ENCODE measurements at regions not wholly inside any gene's neighbourhood (a gene's known extent, or its start where the extent isn't known, plus 50 kb on each side); places are given as distances from the start of the nearest gene placed in this dataset.

DNA sequence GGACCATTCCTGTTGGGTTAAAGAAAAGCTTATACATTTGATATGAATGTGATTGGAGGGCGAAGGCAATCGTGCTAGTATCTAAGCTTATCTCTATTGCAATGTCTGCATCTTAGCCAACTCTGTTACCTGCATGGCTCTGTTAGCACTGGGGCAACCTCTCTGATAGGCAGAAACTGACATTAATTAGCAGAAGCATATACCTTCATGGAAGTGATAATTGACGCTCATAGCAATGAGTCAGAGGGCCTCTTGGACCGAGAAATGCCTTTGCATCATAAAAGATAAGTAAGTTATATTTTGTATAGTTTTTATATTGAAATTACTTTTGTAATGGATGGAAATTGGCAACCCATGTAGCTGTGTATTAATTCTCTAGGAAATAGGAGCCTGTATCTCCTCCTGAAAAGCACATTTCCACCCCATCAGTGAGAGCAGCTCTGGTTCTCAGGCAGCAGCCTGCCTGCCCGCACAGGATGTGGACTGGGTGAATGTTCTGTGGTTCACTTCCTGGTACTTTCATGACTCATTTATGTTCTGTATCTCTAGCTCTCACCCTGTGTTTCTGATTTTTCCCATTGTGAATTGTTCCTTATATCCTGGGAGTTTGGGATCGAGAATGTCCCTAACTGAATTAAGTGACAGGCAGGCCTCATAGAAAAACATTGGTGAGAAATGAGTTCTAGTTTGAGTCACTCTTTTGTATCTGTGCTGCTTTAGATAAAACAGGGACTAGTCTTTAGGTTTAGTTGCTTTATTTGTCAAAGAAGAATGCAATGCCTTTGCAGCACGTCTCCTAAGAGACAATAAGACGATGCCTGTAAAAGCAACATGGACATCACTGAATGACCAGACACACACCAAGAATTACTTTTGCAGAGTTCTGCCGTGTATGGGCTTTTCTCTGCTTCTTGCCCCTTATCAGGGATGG is 344.9 kb downstream of the DCDC2C start:
- DNase-seq (ENCODE audit: low read depth), result no peak
- TF ChIP-seq, protein P1, sequence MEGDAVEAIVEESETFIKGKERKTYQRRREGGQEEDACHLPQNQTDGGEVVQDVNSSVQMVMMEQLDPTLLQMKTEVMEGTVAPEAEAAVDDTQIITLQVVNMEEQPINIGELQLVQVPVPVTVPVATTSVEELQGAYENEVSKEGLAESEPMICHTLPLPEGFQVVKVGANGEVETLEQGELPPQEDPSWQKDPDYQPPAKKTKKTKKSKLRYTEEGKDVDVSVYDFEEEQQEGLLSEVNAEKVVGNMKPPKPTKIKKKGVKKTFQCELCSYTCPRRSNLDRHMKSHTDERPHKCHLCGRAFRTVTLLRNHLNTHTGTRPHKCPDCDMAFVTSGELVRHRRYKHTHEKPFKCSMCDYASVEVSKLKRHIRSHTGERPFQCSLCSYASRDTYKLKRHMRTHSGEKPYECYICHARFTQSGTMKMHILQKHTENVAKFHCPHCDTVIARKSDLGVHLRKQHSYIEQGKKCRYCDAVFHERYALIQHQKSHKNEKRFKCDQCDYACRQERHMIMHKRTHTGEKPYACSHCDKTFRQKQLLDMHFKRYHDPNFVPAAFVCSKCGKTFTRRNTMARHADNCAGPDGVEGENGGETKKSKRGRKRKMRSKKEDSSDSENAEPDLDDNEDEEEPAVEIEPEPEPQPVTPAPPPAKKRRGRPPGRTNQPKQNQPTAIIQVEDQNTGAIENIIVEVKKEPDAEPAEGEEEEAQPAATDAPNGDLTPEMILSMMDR (IDR thresholded peaks at IDR 0.05; ENCODE audit: insufficient read depth, low read length), result no peak
- no peak overlapping the region for H3K4me3 ChIP-seq (ENCODE audit: low read depth, low read length)

DNA sequence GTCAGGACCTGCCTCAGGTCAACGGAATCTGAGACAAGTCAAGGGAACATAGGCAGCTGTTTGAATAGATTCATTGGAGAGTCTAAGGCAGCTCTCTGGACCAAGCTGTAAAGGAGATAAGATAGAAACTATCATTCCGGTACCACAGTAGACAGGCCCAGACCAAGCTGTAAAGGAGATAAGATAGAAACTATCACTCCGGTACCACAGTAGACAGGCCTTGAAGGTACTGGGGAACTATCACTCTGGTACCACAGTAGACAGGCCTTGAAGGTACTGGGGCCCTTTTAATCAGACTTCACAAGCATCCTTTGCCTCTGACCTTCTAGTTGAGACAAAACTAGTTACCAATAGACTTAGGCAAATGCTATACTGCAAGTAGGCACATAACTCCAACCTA is 346.1 kb downstream of the DCDC2C start:
- DNase-seq (ENCODE audit: low read depth), result no peak
- H3K4me3 ChIP-seq (ENCODE audit: low read depth, low read length), result no peak overlapping the region
- TF ChIP-seq, protein P1 (IDR thresholded peaks at IDR 0.05; ENCODE audit: insufficient read depth, low read length), result no peak

DNA sequence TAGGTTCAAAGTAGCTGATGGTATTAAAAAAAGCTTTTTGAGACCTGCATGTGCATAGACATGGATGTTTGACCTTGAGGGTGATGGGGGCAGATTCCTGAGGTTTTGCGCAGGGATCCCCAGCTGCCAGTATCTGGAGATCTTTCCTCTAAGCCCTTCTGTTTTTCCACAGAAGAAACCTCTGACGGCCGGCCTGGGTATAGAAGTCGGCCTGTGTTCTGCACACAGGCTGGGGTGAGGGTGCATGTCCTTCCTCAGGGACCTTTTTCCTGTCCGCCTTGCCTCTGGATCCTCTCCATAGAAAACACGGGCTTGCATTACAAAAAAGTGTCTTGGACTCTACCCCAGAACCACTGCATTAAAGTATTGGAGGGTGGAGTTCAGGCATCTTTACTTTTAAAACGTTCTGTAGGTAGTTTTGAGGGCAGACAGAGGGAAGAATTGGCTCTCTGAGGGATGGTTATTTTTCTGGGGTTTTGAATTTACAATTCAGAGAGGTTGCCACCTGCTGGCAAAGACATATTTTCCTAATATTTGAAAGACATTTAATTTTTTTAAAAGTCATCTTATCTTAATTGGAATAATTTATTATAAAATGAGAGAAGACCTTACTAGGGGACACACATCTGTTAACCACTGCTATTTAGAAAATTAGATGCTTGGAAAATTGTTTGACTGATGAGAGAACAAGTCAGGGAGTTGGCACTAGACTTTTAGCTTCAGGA is 350.6 kb downstream of the DCDC2C start:
- no peak for DNase-seq (ENCODE audit: low read depth)
- no peak overlapping the region for H3K4me3 ChIP-seq (ENCODE audit: low read depth, low read length)

DNA sequence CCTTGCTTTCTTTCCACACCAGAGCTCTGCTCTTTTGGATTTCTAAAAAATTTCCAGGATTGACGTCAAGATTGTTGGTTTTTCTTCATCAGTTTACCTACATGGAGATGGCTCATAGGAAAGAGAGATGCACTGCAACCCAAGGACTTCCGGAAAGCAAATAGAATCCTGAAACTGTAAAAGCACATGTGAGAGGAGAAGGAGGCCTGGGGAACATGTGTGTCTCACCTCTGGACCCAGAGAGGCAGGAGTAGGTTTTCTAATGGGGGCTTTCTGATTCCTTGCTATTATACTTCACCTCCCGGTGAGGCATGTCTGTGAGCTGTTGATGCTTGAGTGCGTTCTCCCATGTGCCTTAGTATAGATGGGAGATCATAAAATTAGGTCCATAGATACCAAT is 362.8 kb downstream of the DCDC2C start:
- no peak for DNase-seq (ENCODE audit: low read depth)
- TF ChIP-seq, protein P1 (IDR thresholded peaks at IDR 0.05; ENCODE audit: insufficient read depth, low read length), result no peak
- no peak overlapping the region for H3K4me3 ChIP-seq (ENCODE audit: low read depth, low read length)

More for the DNA sequence above, 350.6 kb downstream of the DCDC2C start:
- TF ChIP-seq, protein P1 (IDR thresholded peaks at IDR 0.05; ENCODE audit: insufficient read depth, low read length), result no peak

- no peak overlapping the region for H3K4me3 ChIP-seq (ENCODE audit: low read depth, low read length)
- no peak for DNase-seq (ENCODE audit: low read depth)
- TF ChIP-seq, protein P1 (IDR thresholded peaks at IDR 0.05; ENCODE audit: insufficient read depth, low read length), result no peak
Measured at GRCh38 chr2:4073026-4073569, 369.7 kb downstream of the DCDC2C start.

DNA sequence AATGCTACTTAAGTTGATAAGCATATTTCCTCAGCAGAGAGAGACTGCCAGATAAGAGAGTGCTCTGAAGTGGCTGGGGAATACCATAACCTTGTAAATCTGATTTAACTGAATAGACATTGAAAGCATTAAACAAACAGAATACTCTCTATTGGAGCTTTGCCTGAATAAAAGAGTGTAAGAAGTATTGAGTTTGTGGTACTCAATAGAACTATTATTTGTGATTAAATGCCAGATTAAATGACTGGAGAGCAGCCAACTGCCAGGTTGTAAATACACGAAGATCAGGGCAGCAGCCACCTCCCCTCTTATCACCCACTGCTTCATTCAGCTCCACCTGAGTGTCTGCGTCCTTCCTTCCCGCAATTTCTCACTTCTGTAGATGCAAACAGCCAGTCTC is 373.6 kb downstream of the DCDC2C start:
- DNase-seq (ENCODE audit: low read depth), result no peak
- TF ChIP-seq, protein P1 (IDR thresholded peaks at IDR 0.05; ENCODE audit: insufficient read depth, low read length), result no peak
- H3K4me3 ChIP-seq (ENCODE audit: low read depth, low read length), result no peak overlapping the region
